Right lobe of liver (tissue), 6 donors: ENCODE measurements at regions not wholly inside any gene's neighbourhood (a gene's known extent, or its start where the extent isn't known, plus 50 kb on each side); places are given as distances from the start of the nearest gene placed in this dataset.

ENCODE experiments used
- ATAC-seq, 4 donors: fragments of 200-7000 bp; cut with Tn5 transposase; one replicate each; pipeline ENCODE4 v1.9.1; 2020; ENCODE audit warnings: mild to moderate bottlenecking in 4 of 4, moderate library complexity in 4 of 4
- DNase-seq, 3 donors: peaks; one replicate each; pipeline ENCODE4 v3.0.0-alpha.2; 2020
- H3K27ac ChIP-seq, 3 donors: fragments of 200-600 bp; one replicate each; pipeline ENCODE4 v1.8.0; 2022
- H3K27me3 ChIP-seq, 2 donors: fragments of 200-600 bp; one replicate each; pipeline ENCODE4 v1.8.0; 2022
- H3K36me3 ChIP-seq, 4 donors: fragments of 200-600 bp; sonication (generic) in 1 of 4; one replicate each; pipeline versions ENCODE4 v1.5.1 to v1.8.0; 2017 to 2022; ENCODE audit warnings: control low read depth in 1 of 4
- H3K4me1 ChIP-seq, 4 donors: fragments of 200-600 bp; sonication (generic) in 1 of 4; one replicate each; pipeline versions ENCODE4 v1.5.1 to v1.8.0; 2017 to 2022; ENCODE audit warnings: control low read depth in 1 of 4
- H3K4me3 ChIP-seq, 3 donors: fragments of 200-600 bp; one replicate each; pipeline ENCODE4 v1.8.0; 2022
- H3K9me3 ChIP-seq, 4 donors: fragments of 200-600 bp; sonication (generic) in 1 of 4; one replicate each; pipeline versions ENCODE4 v1.5.1 to v1.8.0; 2017 to 2022; ENCODE audit warnings: control low read depth in 1 of 4
- POLR2A ChIP-seq: fragments of 450-650 bp; IDR thresholded peaks from one replicate; pipeline ENCODE4 v1.6.1; 2017; ENCODE audit warnings: antibody characterized with exemption, mild to moderate bottlenecking
- WGBS: methylation state at CpG from one replicate; pipeline ENCODE4 v1.1.6; 2018; ENCODE audit warnings: low coverage, low lambda C conversion rate; ENCODE audit not compliant: insufficient coverage; ENCODE audit errors: missing lambda C conversion rate; 5-methylcytosine and 5-hydroxymethylcytosine counted together
- intact Hi-C, 2 donors: fragments of 100-400 bp; cut with DNase I; formaldehyde crosslinking; loops; one replicate each; pipeline versions ENCODE4 v1.11.2 to v1.14.1; 2022
- TF ChIP-seq, protein P1 (sequence below), 4 donors: fragments of 200-600 bp in 3 of 4; fragments of 450-650 bp in 1 of 4; IDR thresholded peaks; one replicate each; pipeline versions ENCODE4 v1.5.1 to v1.8.0; 2016 to 2022; ENCODE audit warnings: antibody characterized with exemption in 4 of 4, mild to moderate bottlenecking in 2 of 4
- donor health status: DM: no; HTN: yes; CAD: no.
- donor health status: DM: no; HTN: no; CAD: no.
- donor health status: DM: no; HTN: no; CAD: no.
- donor health status: DM: no; HTN: yes; CAD: no.
- donor health status: DM: no; HTN: yes; CAD: no.

DNA sequence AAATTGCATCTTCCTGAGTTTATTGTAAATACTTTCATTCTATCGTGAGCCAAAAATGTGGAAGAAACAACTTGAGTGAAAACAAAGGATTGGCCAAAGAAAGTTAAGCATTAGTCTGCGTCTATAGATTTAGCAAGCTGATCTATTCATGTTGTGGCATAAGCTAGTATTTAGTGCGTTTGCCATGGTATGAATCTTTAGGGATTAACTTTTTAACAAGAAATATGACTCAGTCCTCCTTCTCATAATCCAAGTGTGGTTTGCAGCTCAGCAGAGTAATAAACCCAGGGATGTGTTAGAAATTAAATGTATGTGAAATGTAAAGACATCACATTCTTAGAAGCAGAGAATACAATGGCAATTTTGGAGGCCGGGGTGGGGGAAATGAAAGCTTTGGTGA, 1110.9 kb downstream of the NLGN4X start:
- Histone ChIP-seq H3K27me3 (no peaks in the 10 kb centered on the region), H3K9me3 (no peaks in the 10 kb centered on the region), H3K27ac (no peak overlapping the region), H3K4me1 (no peaks in the 10 kb centered on the region), H3K36me3 (no peaks in the 10 kb centered on the region), H3K4me3 (no peak overlapping the region)
- no peak for ATAC-seq
- intact Hi-C loops: no loop called here
- no peak for TF ChIP-seq POLR2A
- TF ChIP-seq, protein P1, sequence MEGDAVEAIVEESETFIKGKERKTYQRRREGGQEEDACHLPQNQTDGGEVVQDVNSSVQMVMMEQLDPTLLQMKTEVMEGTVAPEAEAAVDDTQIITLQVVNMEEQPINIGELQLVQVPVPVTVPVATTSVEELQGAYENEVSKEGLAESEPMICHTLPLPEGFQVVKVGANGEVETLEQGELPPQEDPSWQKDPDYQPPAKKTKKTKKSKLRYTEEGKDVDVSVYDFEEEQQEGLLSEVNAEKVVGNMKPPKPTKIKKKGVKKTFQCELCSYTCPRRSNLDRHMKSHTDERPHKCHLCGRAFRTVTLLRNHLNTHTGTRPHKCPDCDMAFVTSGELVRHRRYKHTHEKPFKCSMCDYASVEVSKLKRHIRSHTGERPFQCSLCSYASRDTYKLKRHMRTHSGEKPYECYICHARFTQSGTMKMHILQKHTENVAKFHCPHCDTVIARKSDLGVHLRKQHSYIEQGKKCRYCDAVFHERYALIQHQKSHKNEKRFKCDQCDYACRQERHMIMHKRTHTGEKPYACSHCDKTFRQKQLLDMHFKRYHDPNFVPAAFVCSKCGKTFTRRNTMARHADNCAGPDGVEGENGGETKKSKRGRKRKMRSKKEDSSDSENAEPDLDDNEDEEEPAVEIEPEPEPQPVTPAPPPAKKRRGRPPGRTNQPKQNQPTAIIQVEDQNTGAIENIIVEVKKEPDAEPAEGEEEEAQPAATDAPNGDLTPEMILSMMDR (IDR thresholded peaks at IDR 0.05): no peak
- no peak for DNase-seq
- WGBS: 46% methylated on average over 4 of the region's 4 CpGs

DNA sequence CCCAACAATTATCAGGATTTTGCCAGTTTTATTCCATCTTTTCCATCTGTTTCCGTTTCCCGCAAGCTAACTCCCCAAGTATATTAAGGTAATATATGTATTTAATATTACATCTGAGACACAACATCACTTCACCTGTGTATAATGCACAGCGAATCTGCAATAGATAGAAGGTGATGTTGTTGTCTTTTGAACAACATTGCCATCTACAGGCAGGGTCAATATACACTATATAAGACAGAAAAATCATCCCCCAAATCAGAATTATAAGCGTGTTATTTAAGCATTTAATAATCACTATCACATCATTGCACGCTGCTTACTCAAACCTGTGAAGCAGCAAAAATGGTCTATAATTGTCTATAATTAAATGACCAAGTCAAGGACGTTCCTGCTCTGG, 1115.5 kb downstream of the NLGN4X start:
- 37% methylated on average over 6 of the region's 6 CpGs for WGBS
- H3K27ac ChIP-seq: no peak overlapping the region
- no peaks in the 10 kb centered on the region for H3K36me3 ChIP-seq
- no peak overlapping the region for H3K4me3 ChIP-seq
- ATAC-seq: peak in 2 of 4 donors; percentile 35 to 36
- H3K9me3 ChIP-seq: no peaks in the 10 kb centered on the region
- TF ChIP-seq, protein P1 (IDR thresholded peaks at IDR 0.05): peak in 3 of 4 donors; percentile 27 to 39 (median 36)
- TF ChIP-seq POLR2A: no peak
- no peaks in the 10 kb centered on the region for H3K27me3 ChIP-seq
- H3K4me1 ChIP-seq: no peaks in the 10 kb centered on the region
- intact Hi-C loops: no loop called here
- no peak for DNase-seq

DNA sequence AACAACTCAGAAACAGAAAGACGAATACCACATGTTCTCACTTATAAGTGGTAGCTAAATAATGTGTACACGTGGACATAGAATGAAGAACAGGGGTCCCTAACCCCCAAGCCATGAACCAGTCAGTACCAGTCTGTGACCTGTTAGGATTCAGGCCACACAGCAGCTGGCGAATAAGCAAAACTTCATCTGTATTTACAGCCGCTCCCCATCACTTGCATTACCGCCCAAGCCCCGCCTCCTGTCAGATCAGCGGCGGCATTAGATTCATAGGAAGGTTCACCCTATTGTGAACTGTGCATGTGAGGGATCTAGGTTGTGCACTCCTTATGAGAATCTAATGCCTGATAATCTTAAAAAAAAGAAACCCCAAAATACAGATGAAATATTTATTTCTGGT, 1128.7 kb downstream of the NLGN4X start:
- Histone ChIP-seq H3K4me1 (no peaks in the 10 kb centered on the region), H3K4me3 (no peak overlapping the region), H3K27me3 (no peaks in the 10 kb centered on the region), H3K9me3 (no peaks in the 10 kb centered on the region), H3K27ac (no peak overlapping the region), H3K36me3 (no peaks in the 10 kb centered on the region)
- TF ChIP-seq, protein P1 (IDR thresholded peaks at IDR 0.05): no peak
- no peak for TF ChIP-seq POLR2A
- intact Hi-C loops: no loop called here
- ATAC-seq: no peak
- DNase-seq: no peak
- 52% methylated on average over 6 of the region's 8 CpGs for WGBS

DNA sequence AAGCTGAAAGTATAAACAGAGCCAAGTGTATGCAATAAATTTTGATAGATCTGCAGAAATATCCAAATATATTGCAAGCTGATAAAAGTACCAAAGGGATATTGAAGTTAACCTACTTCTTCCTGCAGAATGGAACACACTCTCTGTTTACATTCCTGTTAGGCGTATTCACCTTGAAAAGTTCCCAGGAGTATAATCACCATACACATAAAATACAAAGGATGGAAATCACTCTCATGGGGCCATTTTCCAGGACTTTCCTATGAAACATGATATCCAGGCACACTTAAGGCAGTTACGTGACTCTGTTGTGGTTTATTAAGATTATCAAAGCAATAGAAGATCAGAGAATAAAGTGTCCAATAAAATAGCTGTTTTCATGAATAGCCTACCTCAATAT, 1142.3 kb downstream of the NLGN4X start:
- WGBS: 65% methylated on average over 2 of the region's 2 CpGs
- Histone ChIP-seq H3K4me1 (no peaks in the 10 kb centered on the region), H3K9me3 (no peaks in the 10 kb centered on the region), H3K4me3 (no peak overlapping the region), H3K27me3 (no peaks in the 10 kb centered on the region), H3K27ac (no peak overlapping the region), H3K36me3 (no peaks in the 10 kb centered on the region)
- ATAC-seq (no peak), DNase-seq (no peak)
- TF ChIP-seq POLR2A: no peak
- TF ChIP-seq, protein P1 (IDR thresholded peaks at IDR 0.05): no peak
- intact Hi-C loops: no loop called here

DNA sequence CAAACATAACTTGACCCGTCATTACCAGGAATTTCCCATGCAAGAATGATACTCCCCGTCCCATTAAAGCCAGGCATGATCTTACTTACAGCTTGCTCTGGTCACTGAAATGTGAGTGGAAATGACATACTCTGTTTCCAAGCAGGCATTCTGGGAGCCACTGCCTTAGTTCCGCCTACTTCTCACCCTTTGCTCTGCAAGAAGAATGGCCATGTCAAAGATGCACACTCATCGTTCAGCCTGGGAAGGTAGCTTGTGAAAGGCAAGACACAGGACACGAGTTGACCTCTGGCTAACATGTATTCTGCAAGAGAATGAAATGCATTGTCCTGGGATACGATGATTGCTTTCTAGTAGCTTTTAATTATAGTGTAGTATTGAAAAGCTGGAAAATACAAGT, 1144.4 kb downstream of the NLGN4X start:
- no peak for ATAC-seq
- Histone ChIP-seq H3K4me1 (no peaks in the 10 kb centered on the region), H3K27ac (no peak overlapping the region), H3K9me3 (no peaks in the 10 kb centered on the region), H3K27me3 (no peaks in the 10 kb centered on the region), H3K36me3 (no peaks in the 10 kb centered on the region), H3K4me3 (no peak overlapping the region)
- no peak for TF ChIP-seq POLR2A
- TF ChIP-seq, protein P1 (IDR thresholded peaks at IDR 0.05): no peak
- intact Hi-C loops: no loop called here
- DNase-seq: no peak
- WGBS: 39% methylated on average over 6 of the region's 6 CpGs
